ENCODE measurements at regions not wholly inside any gene's neighbourhood (a gene's known extent, or its start where the extent isn't known, plus 50 kb on each side); places are given as distances from the start of the nearest gene placed in this dataset.

- no peak for TF ChIP-seq MAX (IDR thresholded peaks at IDR 0.05)
- no peak for TF ChIP-seq RAD21 (IDR thresholded peaks at IDR 0.05; ENCODE audit: low read depth)
- no peak for TF ChIP-seq TCF12 (IDR thresholded peaks at IDR 0.05; ENCODE audit: low read depth)
- no peak for TF ChIP-seq ZBTB7A (IDR thresholded peaks at IDR 0.05; ENCODE audit: low read depth)
- no peak for TF ChIP-seq REST (IDR thresholded peaks at IDR 0.05; ENCODE audit: low read depth)
- TF ChIP-seq FOXM1 (IDR thresholded peaks at IDR 0.05; ENCODE audit: borderline replicate concordance, low read depth), result no peak
- TF ChIP-seq TAF1 (IDR thresholded peaks at IDR 0.05; ENCODE audit: low read depth), result no peak
- TF ChIP-seq CREB1 (IDR thresholded peaks at IDR 0.05; ENCODE audit: low read depth), result no peak
- TF ChIP-seq NFIC (IDR thresholded peaks at IDR 0.05), result no peak
- no peak for TF ChIP-seq CEBPB (IDR thresholded peaks at IDR 0.05)
- no peak for TF ChIP-seq EP300 (IDR thresholded peaks at IDR 0.05; ENCODE audit: borderline replicate concordance)
- no peak for TF ChIP-seq TEAD4 (IDR thresholded peaks at IDR 0.05)
These were observed 150.7 kb upstream of the SPRED2 start for GRCh38 chr2:65583061-65583460.
